GM19395 (cell line): ENCODE measurements at regions not wholly inside any gene's neighbourhood (a gene's known extent, or its start where the extent isn't known, plus 50 kb on each side); places are given as distances from the start of the nearest gene placed in this dataset.
"Not testable (repeated sequence)": the region's sequence is repeated elsewhere in the genome, so short reads cannot be mapped to it uniquely, and the experiment has no call there.

Experiments
- ATAC-seq: cut with Tn5 transposase; IDR thresholded peaks from one replicate; pipeline ENCODE4 v1.9.1; 2021; ENCODE audit warnings: mild to moderate bottlenecking, moderate library complexity; ENCODE audit not compliant: unreplicated experiment

DNA sequence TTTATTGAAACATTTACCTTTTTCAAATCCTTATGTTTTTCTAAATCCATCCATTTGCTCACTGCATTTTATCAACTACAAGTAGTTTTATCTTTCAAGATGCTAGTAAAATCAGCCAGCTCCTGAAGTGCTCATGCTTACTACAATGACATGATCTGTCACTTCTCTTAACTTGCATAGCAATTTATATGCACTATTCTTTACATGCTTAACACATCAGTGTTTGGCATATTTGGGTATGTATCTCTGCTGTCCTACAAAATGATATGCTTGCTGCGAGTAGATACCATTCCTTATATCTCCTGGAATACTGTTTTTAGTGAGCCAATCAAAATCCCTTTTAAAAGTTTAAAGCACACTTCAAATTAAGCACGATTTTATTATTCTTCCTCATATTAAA lies 2726.8 kb downstream of the PCDH7 start:
- ATAC-seq = no peak

DNA sequence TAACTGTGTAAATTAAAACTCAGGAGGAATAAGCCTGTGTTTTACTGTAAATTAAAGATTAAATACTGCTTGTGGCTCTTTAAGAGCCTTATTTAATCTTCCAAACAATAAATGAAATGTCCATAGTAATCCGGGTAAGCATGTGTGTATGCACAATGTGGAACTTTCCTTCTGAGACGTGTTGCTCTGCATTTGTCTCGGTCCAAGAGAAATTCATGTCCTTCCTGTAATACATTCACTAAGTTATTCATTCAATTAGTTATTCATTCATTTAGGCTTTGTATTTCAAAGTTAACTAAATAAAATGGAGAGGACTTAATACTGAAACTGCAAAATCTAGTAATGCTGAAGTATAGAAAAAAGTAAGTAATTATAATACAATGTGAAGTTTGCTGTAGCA lies 2728.8 kb downstream of the PCDH7 start:
- no peak for ATAC-seq

DNA sequence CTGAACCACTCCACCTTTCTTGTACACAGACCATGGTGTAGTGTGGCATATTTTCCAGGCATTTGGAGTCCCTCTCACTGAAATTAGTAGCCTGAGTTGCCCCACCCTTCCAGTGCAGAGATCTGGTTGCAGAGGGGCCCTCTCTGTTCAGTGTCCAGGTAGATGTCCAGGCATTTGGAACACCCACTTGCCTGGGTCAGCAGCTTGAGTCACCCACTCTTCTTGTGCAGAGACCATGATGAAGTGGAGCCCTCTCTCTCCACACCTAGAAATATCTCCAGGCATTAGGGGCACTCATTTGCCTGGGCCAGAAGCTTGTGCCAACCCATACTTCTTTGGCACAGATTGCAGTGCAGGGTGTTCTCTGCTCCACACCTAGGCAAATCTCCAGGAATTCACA lies 2733.3 kb downstream of the PCDH7 start:
- no peak for ATAC-seq

DNA sequence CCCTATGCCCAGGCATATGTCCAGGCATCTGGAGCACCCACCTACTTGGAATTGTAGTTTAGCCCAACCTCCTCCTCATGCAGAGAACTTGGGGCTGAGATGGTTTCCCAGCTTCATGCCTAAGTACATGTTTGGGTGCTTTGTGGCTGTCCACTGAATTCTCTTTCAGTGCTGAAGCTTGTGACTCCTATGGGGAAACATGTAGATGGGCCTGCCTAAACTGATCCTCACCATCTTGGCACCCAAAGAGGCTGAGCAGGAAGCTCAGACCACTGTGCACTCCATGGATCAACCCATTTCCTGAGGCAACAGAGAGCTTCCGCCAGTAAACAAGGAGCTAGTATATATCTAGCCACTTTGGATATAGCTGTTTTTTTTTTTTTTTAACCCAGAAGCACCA lies 2733.7 kb downstream of the PCDH7 start:
- ATAC-seq = no peak

DNA sequence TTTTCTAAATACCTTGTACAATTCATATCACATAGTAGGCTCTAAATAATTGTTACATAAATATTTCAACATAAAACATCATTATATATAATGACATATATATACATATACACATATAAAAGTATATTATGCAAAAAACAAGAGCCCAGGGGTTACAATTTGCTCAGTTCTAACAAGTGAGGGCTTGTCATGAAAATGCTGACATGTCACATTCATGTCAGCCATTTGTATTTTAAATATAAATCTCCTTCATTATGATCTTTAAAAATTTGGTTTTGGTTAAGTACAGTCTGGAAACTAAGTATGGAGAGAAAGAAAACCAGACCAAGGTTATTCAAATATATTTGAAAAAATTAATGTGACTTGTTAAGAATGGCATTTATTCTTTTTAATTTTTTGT lies 2745.4 kb downstream of the PCDH7 start:
- no peak for ATAC-seq

DNA sequence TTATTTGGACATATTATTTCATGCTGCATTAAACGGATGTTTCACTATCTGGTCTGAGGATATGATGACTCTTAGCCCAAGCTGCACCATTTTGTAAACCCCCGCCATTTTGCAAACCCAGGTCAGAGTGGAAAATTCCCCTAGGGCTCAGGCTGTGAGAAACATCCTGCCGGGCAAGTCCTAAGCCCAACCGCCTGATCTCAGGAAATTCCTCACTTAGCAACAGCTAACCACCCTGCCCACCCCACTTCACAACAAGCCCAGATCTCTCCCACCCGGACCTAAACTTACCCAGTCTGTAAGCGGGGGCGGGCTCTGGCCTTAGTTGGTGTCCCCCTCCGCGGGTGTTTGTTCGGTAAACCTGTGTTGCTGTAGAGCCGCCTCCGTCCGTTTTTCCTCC lies 2747.1 kb downstream of the PCDH7 start:
- no peak for ATAC-seq

DNA sequence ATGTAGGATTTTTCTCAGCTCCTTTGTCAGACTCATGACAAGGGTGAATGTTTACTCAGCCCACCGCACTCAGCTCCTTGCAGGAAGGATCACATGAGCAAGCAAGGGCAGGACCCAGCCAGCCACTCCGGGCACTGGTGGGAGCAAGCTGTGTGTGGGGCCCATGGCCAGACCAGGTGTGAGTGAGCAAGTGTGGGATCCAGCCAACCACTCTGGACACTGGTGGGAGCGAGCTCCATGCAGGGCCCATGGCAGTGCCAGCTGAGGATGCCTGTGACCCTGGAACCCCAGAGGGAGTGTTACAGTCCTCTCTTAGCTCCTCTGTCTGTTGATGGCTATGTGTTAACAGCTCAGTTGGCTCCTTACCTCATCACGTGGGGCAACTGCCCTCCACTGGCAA lies 2750.6 kb downstream of the PCDH7 start:
- ATAC-seq = no peak

DNA sequence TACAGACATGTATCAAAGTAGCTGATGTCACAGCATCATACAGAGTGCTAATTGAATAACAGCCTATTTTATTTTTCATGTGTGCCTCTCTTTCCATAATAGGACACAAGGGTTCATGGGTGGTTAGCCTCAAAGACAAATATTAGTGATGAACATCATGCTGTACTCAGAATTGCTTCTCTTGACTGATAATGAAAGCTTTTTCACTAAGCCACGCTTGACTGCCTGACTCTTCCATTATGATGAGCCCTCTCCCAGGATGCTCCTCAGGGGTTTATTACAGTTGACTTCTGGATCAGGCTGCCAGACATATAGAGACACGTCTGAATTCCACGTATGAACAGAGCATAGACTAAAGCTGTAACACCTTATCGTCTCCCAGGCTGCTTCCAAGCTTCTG lies 2757.5 kb downstream of the PCDH7 start:
- no peak for ATAC-seq

DNA sequence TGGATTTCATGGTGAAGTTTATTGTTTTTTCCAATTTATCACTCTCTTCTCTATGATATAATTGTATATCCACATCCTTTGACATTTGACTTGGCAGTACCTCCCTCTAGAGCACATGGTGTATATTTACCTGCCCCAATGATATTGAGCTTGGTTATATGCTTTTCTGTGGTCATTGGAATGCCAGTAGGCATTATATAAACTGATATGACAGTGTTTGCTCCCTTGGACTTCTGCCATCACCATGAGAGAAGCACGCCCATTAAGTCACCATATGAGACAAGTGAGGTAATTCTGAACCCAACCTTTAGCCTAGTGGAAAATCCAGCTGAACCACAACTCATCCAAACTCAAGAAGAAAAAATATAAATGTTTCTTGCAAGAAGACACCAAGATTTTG lies 2761.5 kb downstream of the ARAP2 start:
- no peak for ATAC-seq

DNA sequence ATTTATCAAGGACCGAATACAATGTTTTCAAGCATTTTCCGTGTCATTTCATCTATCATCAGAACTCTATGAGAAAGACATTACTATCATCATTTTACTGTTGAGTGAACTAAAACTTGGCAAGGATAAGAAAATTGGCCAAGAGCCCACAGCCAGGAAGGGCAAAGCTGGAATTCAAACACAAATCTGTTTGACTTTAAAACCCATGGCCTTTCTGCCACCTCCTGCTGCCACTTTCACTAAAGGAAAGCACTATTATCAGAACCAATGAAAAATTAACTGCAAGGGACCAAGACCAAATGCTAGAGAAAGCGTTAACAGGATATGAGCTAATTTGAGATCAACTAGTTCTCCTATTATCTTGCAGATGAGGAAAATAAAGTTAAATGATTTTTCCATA lies 2759.2 kb downstream of the ARAP2 start:
- ATAC-seq = no peak

DNA sequence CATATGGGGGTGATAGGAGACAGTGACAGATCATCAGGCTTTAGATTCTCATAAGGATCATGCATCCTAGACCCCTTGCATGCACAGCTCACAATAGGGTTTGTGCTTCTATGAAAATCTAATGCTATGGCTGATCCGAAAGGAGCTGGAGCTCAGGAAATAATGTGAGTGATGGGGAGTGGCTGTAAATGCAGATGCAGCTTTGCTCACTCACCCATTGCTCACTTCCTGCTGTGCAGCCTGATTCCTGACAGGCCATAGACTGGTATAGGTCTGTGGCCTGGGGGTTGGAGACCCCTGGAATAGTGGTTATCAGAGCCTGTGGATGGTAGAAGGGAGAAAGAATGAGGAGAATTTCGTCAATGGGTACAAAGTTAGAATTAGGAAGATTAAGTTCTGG lies 2751.1 kb downstream of the ARAP2 start:
- no peak for ATAC-seq

DNA sequence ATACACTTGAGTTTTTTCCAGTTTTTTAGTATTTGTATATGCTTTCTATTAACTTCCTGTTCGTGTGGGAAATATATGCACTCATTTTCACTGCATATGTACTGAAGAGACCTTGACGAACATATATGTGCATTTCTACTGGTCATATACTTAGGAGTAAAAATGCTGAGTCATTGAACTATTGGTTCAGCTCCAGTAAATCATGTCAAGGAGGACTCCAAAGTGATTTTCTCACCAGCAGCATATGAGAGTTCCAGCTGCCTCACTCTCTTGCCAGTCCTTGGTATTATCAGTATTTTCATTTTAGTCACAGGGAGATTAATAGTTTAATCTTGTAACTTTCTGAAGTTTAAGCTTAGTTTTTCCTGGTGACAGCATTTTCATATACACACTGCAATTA lies 2750.2 kb downstream of the ARAP2 start:
- ATAC-seq = no peak

DNA sequence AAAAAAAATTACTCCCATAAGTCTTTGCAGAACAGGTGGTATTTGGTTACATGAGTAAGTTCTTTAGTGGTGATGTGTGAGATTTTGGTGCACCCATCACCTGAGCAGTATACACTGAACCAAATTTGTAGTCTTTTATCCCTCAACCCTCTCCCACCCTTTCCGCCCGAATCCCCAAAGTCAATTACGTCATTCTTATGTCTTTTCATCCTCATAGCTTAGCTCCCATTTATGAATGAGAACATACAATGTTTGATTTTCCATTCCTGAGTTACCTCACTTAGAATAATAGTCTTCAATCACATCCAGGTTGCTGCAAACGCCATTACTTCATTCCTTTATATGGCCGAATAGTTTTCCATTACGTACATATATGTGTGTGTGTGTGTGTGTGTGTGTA lies 2742.7 kb downstream of the ARAP2 start:
- ATAC-seq = not testable (repeated sequence)

DNA sequence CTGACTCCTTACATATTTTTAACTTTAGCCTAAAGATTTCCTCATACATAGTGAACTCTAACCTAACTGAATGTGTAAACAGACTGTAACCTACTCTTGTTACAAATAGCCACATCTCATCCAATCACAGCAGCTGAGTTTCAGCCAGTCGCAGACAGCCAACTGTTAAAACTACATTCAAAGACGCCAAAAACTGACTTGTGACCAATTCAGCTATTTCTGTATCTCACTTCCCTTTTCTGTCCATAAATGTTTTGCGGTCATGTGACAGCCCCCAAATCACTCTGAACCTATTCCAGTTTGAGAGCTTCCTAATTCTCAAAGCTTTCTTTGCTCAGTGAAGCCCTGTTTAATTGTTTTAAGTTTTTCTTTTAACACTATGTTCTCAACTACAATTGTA lies 2731.9 kb downstream of the ARAP2 start:
- ATAC-seq = no peak

DNA sequence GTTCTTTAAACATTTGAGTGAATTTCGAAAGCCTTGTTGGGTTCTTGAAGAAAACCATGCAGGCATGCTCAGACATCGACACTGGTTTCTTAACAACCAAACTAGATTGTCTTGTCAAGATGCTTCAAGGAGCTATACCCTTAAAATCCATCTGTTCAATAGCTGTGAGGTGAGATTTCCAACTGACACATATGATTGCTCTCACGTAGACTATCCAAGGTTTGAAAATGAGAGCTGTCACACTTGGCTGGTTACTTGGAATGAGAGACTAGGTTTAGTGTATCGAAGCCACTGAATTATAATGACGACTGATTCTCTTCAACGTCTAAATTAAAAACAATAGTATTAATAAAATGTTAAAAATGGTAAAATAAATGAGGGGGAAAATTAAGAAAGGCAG lies 2725.5 kb downstream of the ARAP2 start:
- ATAC-seq = no peak

DNA sequence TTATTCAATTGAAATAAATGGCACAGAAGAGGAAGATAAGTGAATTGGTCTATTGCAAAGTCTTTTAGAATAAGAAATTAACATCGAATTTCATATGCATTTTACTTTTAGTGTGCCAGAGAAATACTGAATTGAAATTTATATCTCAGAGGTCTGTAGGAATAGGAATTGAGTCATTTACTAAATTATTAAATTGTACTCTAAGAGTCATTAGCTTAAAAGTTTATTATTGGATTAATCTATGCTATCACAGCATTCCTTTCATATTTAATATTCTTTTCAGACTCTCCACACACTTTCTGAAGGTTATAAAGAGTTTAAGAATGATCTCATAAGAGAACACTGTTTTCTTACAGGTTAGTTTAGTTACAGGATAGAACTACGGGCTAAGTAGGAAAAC lies 2711.5 kb downstream of the ARAP2 start:
- ATAC-seq = no peak

DNA sequence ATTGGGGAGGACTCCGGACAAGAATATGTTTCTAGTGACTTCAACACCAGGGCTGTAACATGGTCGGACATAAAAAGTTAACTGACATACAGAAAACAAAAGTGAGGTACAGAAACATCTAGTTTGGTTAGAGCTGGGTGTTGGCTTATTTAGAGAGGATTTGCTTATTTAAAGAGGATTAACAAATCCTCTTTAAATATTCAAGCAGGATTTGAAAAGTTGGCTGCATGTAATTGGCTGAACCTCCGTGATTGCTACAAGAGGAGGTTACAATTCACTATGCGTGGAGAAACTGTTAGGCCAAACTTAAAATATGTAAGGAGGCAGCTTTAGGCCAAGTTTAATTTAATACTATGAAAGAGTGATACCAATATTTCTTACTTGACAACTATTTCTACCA lies 2707.4 kb downstream of the ARAP2 start:
- ATAC-seq = no peak

DNA sequence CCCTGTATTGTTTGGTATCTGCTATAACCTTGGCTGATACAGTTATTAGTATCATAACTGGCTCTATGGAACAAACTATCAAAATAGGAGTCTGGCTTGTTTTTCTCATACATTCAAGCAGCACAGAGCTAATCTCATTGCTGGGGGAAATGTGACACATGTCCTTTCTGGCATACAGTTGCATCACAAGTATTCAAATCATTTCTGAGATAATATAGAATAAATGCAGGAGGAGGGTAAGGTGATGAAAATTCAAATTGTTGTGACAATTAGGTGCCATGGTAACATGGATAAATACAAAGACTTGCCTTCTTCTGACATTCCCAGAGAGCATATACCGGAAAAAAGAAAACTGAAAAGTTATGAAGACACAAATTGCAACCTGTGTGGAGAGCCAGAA lies 2706.8 kb downstream of the ARAP2 start:
- ATAC-seq = no peak

DNA sequence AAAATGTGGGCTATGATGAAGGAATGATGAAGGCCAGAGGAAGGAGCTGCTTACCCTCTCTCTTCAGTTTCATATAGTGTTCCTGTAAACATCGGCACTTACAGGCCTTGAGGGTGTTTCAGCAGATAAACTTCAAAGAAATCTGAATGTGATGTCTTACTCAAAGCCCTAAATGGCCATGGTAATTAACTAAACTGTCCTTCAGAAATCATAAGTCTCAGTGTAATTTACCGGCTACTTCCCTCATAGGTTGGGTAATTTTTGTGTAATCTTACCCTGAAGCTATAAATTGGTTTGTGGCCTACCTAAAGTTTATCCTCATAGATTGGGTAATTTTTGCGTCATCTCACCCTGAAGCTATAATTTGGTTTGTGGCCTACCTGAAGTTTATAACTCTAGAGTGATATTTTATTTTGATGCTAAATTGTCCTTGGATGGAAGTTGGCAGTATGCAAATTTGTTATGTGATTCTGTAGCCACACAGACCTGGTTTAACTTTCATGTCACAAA lies 2700.3 kb downstream of the ARAP2 start:
- ATAC-seq = no peak

DNA sequence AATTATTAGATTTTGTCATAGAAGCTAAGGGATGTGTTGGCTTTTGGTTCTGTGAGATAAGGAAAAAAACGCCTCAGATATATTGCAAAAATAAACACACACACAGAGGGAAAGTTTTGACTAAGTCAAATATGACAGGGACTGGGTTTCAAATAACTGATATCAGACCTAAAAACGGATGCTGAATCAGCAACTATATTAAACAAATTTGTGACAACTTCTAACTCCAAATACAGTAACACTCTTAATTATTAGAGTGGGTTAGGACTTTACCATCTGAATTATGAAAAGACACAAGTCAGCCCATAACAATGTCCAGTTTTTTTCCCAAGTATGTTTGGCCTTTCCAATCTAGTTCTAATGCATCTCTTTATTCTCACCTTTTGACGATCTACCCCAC lies 2693.1 kb downstream of the ARAP2 start:
- no peak for ATAC-seq

DNA sequence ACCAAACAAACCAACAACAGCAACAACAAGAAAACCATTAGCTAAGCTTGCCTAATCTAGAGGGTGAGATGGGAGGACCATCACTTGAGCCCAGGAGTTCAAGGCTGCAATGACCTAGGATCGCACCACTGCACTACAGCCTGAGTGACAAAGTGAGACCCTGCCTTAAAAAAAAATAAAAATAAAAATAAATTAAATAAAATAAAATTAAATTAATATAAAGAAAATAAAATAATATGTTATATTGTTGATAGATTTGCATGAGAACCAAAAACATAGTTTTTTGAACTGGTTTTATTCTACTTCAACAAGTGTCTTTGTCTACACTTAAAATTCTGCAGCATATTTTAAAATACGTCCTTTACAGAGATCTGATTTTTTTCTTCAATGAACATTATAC lies 2683.1 kb downstream of the ARAP2 start:
- no peak for ATAC-seq

DNA sequence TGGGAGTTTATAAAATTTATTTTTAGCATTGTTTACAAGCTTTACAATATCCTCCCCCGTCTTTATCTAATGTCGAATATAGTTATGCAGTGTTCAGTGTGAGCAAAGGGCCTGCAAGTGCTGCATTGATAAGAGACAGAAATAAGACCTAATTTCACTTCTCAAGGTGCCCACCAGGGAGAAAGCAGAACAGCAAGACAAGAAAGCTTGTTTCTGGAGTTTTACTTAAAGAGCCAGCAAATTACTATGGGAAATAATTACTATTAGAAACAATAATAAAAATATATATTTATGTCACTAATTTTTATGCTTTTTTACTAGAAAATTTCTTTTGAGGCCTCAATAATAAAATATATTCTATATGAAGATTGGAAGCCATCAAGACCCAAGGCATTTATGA lies 2677.7 kb downstream of the ARAP2 start:
- no peak for ATAC-seq

DNA sequence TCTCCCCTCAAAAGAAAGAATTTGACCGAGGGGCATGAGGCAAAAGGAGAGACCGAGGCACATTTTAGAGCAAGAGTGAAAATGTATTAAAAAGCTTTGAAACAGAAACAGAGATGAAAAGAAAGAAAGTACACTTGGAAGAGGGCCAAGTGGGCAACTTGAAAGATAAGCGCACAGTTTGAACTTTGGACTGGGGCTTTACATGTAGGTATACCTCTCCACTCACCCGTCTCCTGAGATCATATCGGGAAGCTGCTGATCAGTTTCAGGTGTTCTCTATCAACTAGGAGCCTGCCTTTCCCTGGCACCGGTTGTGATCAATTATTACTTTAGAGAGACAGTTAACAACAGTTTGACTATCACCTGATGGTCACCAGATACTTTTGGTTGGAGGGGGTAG lies 2666.5 kb downstream of the ARAP2 start:
- ATAC-seq = no peak

DNA sequence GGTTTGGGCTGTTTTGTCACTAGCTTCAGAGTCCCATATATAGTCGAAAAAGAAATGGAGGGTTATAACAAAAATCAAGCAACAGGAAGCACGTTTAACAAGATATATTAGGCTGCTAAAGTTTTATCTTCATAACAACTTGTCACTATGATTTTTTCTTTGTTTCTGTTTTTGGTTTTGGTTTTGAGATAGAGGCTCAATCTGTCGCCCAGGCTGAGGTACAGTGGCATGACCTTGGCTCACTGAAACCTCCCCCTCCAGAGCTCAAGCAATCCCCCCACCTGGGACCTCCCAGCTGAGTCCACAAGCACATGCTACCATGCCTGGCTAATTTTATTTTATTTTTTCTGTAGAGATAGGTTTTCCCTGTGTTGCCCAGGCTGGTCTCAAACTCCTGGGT lies 2664.4 kb downstream of the ARAP2 start:
- no peak for ATAC-seq
